GM23248 (cell line): ENCODE measurements at regions not wholly inside any gene's neighbourhood (a gene's known extent, or its start where the extent isn't known, plus 50 kb on each side); places are given as distances from the start of the nearest gene placed in this dataset.

Source experiments
- DNase-seq: peaks from one replicate; pipeline ENCODE4 v3.0.0-alpha.2; 2015
- H2AFZ ChIP-seq: fragments of 200-600 bp; sonication (generic); 2 replicates; pipeline ENCODE4 v1.6.1; 2016; ENCODE audit warnings: antibody characterized with exemption
- H3F3A ChIP-seq: fragments of 200-600 bp; sonication (generic); 2 replicates; pipeline ENCODE4 v1.6.1; 2016; ENCODE audit warnings: mild to moderate bottlenecking, antibody characterized with exemption, mixed run types; ENCODE audit not compliant: insufficient read depth
- H3K27ac ChIP-seq: fragments of 200-600 bp; sonication (generic); 2 replicates; pipeline ENCODE4 v1.5.1; 2016; ENCODE audit warnings: mild to moderate bottlenecking
- H3K27me3 ChIP-seq: fragments of 200-600 bp; sonication (generic); replicated peaks from 2 replicates; pipeline ENCODE4 v1.6.1; 2016; ENCODE audit warnings: mild to moderate bottlenecking; ENCODE audit not compliant: insufficient read depth
- H3K36me3 ChIP-seq: fragments of 200-600 bp; sonication (generic); 2 replicates; pipeline ENCODE4 v1.6.1; 2016; ENCODE audit warnings: low read depth, mild to moderate bottlenecking
- H3K4me1 ChIP-seq: fragments of 200-600 bp; sonication (generic); 2 replicates; pipeline ENCODE4 v1.6.1; 2016; ENCODE audit warnings: mild to moderate bottlenecking; ENCODE audit not compliant: insufficient read depth
- H3K4me2 ChIP-seq: fragments of 200-600 bp; sonication (generic); one replicate; pipeline ENCODE4 v1.6.1; 2016; ENCODE audit warnings: mild to moderate bottlenecking; ENCODE audit not compliant: unreplicated experiment
- H3K4me3 ChIP-seq: fragments of 200-600 bp; sonication (generic); 2 replicates; pipeline ENCODE4 v1.5.1; 2016; ENCODE audit warnings: mild to moderate bottlenecking
- H3K79me2 ChIP-seq: fragments of 200-600 bp; sonication (generic); 2 replicates; pipeline ENCODE4 v1.6.1; 2016; ENCODE audit warnings: mild to moderate bottlenecking; ENCODE audit not compliant: insufficient read depth
- H3K9ac ChIP-seq: fragments of 200-600 bp; sonication (generic); 2 replicates; pipeline ENCODE4 v1.6.1; 2016; ENCODE audit warnings: mild to moderate bottlenecking
- H3K9me2 ChIP-seq: fragments of 200-600 bp; sonication (generic); 2 replicates; pipeline ENCODE4 v1.6.1; 2016; ENCODE audit warnings: mixed run types, mild to moderate bottlenecking, moderate library complexity; ENCODE audit not compliant: insufficient read depth
- H3K9me3 ChIP-seq: fragments of 200-600 bp; sonication (generic); one replicate; pipeline ENCODE4 v1.6.1; 2017; ENCODE audit warnings: low read depth
- H4K20me1 ChIP-seq: fragments of 200-600 bp; sonication (generic); 2 replicates; pipeline ENCODE4 v1.6.0; 2016; ENCODE audit not compliant: insufficient read depth
- EZH2 ChIP-seq: fragments of 200-600 bp; sonication (generic); IDR thresholded peaks from 2 replicates; pipeline ENCODE4 v1.6.1; 2018; ENCODE audit warnings: antibody characterized with exemption, mild to moderate bottlenecking; ENCODE audit not compliant: insufficient read depth, poor library complexity, severe bottlenecking
- EZH2phosphoT487 ChIP-seq: fragments of 200-600 bp; sonication (generic); IDR thresholded peaks from 2 replicates; pipeline ENCODE4 v1.6.1; 2018; ENCODE audit warnings: antibody characterized with exemption, moderate library complexity, mild to moderate bottlenecking, low read depth; ENCODE audit not compliant: insufficient read depth
- WGBS, 2 experiments: methylation state at CpG; one replicate each; pipeline ENCODE4 v1.1.6; 2015 to 2017; ENCODE audit warnings: low lambda C conversion rate in 2 of 2, low coverage in 1 of 2; ENCODE audit errors: missing lambda C conversion rate in 2 of 2; 5-methylcytosine and 5-hydroxymethylcytosine counted together
- in situ Hi-C: fragments of 300-500 bp; cut with MboI; formaldehyde crosslinking; loops from 2 replicates; pipeline ENCODE4 v1.15.0; 2020

- Histone ChIP-seq H4K20me1 (no peaks in the 10 kb centered on the region), H2AFZ (no peak overlapping the region), H3K9me3 (no peaks in the 10 kb centered on the region), H3K27ac (no peak overlapping the region), H3K4me3 (no peak overlapping the region), H3K4me1 (no peaks in the 10 kb centered on the region), H3K27me3 (peaks cover 23% of the 10 kb centered on the region), H3F3A (no peaks in the 10 kb centered on the region), H3K36me3 (no peaks in the 10 kb centered on the region), H3K4me2 (no peak overlapping the region), H3K9ac (no peak overlapping the region), H3K79me2 (no peaks in the 10 kb centered on the region), H3K9me2 (no peaks in the 10 kb centered on the region)
- no peak for TF ChIP-seq EZH2
- TF ChIP-seq EZH2phosphoT487: no peak
- DNase-seq: peak; percentile 18
- in situ Hi-C loops: no loop called here
- WGBS, 2 experiments: 0% methylated on average over 2 of the region's 2 CpGs
Measured at GRCh38 chr9:113712053-113712452, 164.1 kb upstream of the ZNF618 start.

- H2AFZ ChIP-seq: no peak overlapping the region
- no peaks in the 10 kb centered on the region for H3K79me2 ChIP-seq
- peaks cover 19% of the 10 kb centered on the region for H3K27me3 ChIP-seq
- H3K4me3 ChIP-seq: no peak overlapping the region
- H3K9me3 ChIP-seq: no peaks in the 10 kb centered on the region
- no peaks in the 10 kb centered on the region for H4K20me1 ChIP-seq
- peak; percentile 80 for DNase-seq
- in situ Hi-C loops: no loop called here
- no peak overlapping the region for H3K9ac ChIP-seq
- 6 to 9% methylated on average over 5 of the region's 5 CpGs for WGBS, 2 experiments
- H3K27ac ChIP-seq: no peak overlapping the region
- no peaks in the 10 kb centered on the region for H3K36me3 ChIP-seq
- H3K4me1 ChIP-seq: no peaks in the 10 kb centered on the region
- no peaks in the 10 kb centered on the region for H3K9me2 ChIP-seq
- TF ChIP-seq EZH2 (no peak), EZH2phosphoT487 (no peak)
- no peaks in the 10 kb centered on the region for H3F3A ChIP-seq
- H3K4me2 ChIP-seq: no peak overlapping the region
Measured at GRCh38 chr9:113715086-113715485, 161.0 kb upstream of the ZNF618 start.

- Histone ChIP-seq H3K9me2 (no peaks in the 10 kb centered on the region), H3K4me1 (no peaks in the 10 kb centered on the region), H3K4me2 (no peak overlapping the region), H3K36me3 (no peaks in the 10 kb centered on the region), H3K79me2 (no peaks in the 10 kb centered on the region), H3K27ac (no peak overlapping the region), H3F3A (no peaks in the 10 kb centered on the region), H3K9me3 (no peaks in the 10 kb centered on the region), H3K27me3 (peaks cover 15% of the 10 kb centered on the region; the same call in 1 of the 2 replicates), H3K9ac (no peak overlapping the region), H4K20me1 (no peaks in the 10 kb centered on the region), H3K4me3 (no peak overlapping the region), H2AFZ (no peak overlapping the region)
- WGBS, 2 experiments: 68 to 69% methylated on average over 1 of the region's 1 CpG
- DNase-seq: no peak
- no peak for TF ChIP-seq EZH2
- TF ChIP-seq EZH2phosphoT487: no peak
- in situ Hi-C loops: no loop called here
Measured at GRCh38 chr9:113719919-113720318, 156.2 kb upstream of the ZNF618 start.

- WGBS, 2 experiments: 27% methylated on average over 4 of the region's 4 CpGs
- Histone ChIP-seq H3K27ac (no peak overlapping the region), H3F3A (no peaks in the 10 kb centered on the region), H2AFZ (no peak overlapping the region), H3K79me2 (no peaks in the 10 kb centered on the region), H4K20me1 (no peaks in the 10 kb centered on the region; the same call in 1 of the 2 replicates), H3K9me3 (no peaks in the 10 kb centered on the region), H3K9me2 (no peaks in the 10 kb centered on the region), H3K4me2 (no peak overlapping the region), H3K4me3 (no peak overlapping the region), H3K36me3 (no peaks in the 10 kb centered on the region), H3K9ac (no peak overlapping the region), H3K4me1 (no peaks in the 10 kb centered on the region), H3K27me3 (peaks cover 15% of the 10 kb centered on the region; the same call in 1 of the 2 replicates)
- TF ChIP-seq EZH2phosphoT487 (no peak), EZH2 (no peak)
- no peak for DNase-seq
- in situ Hi-C loops: no loop called here
Measured at GRCh38 chr9:113720495-113720894, 155.6 kb upstream of the ZNF618 start.

GRCh38 chr9:113721856-113722255 lies 154.3 kb upstream of the ZNF618 start:
- Histone ChIP-seq H3K9ac (no peak overlapping the region), H3K9me3 (no peaks in the 10 kb centered on the region), H3K27me3 (peaks cover 15% of the 10 kb centered on the region; the same call in 1 of the 2 replicates), H3K9me2 (no peaks in the 10 kb centered on the region), H3K79me2 (no peaks in the 10 kb centered on the region), H3K4me3 (no peak overlapping the region), H3K4me2 (no peak overlapping the region), H4K20me1 (no peaks in the 10 kb centered on the region; the same call in 1 of the 2 replicates), H3F3A (no peaks in the 10 kb centered on the region), H2AFZ (no peak overlapping the region), H3K36me3 (no peaks in the 10 kb centered on the region), H3K27ac (no peak overlapping the region), H3K4me1 (no peaks in the 10 kb centered on the region)
- TF ChIP-seq EZH2phosphoT487 (no peak), EZH2 (no peak)
- in situ Hi-C loops: no loop called here
- no peak for DNase-seq
- WGBS, 2 experiments: 16 to 35% methylated on average over 1 of the region's 1 CpG
